Liver (tissue), 8 donors: ENCODE measurements at regions not wholly inside any gene's neighbourhood (a gene's known extent, or its start where the extent isn't known, plus 50 kb on each side); places are given as distances from the start of the nearest gene placed in this dataset.

Experiments
- DNase-seq: peaks from one replicate; pipeline ENCODE4 v3.0.0-alpha.2; 2017; ENCODE audit warnings: low spot score
- H3K27ac ChIP-seq, 2 donors: one replicate each; pipeline ENCODE4 v1.7.0; 2013; ENCODE audit warnings: inconsistent platforms in 2 of 2, low read length in 2 of 2, control low read depth in 1 of 2, low read depth in 1 of 2, mild to moderate bottlenecking in 1 of 2
- H3K27me3 ChIP-seq, 4 donors: one replicate each; pipeline versions ENCODE4 v1.6.1 to v1.7.0; 2013; ENCODE audit warnings: low read length in 3 of 4, inconsistent platforms in 1 of 4, mild to moderate bottlenecking in 1 of 4, moderate library complexity in 1 of 4; ENCODE audit not compliant: control insufficient read depth in 4 of 4, insufficient read depth in 4 of 4
- H3K36me3 ChIP-seq, 4 donors: one replicate each; pipeline versions ENCODE4 v1.6.1 to v1.7.0; 2013; ENCODE audit warnings: low read length in 3 of 4, mild to moderate bottlenecking in 3 of 4, low read depth in 1 of 4, moderate library complexity in 1 of 4; ENCODE audit not compliant: control insufficient read depth in 4 of 4, insufficient read depth in 3 of 4
- H3K4me1 ChIP-seq, 4 donors: one replicate each; pipeline versions ENCODE4 v1.6.1 to v1.7.0; 2013; ENCODE audit warnings: low read length in 3 of 4, mild to moderate bottlenecking in 3 of 4, moderate library complexity in 1 of 4; ENCODE audit not compliant: control insufficient read depth in 4 of 4, insufficient read depth in 4 of 4
- H3K4me3 ChIP-seq, 3 donors: one replicate each; pipeline versions ENCODE4 v1.6.1 to v1.7.0; 2013; ENCODE audit warnings: low read length in 3 of 3, control low read depth in 1 of 3, low read depth in 1 of 3, mild to moderate bottlenecking in 1 of 3
- H3K9ac ChIP-seq, 2 donors: one replicate each; pipeline ENCODE4 v1.7.0; 2013; ENCODE audit warnings: low read length in 2 of 2, mild to moderate bottlenecking in 2 of 2, moderate library complexity in 2 of 2, control low read depth in 1 of 2, low read depth in 1 of 2
- H3K9me3 ChIP-seq, 4 donors: one replicate each; pipeline versions ENCODE4 v1.6.1 to v1.7.0; 2013; ENCODE audit warnings: low read length in 3 of 4; ENCODE audit not compliant: control insufficient read depth in 4 of 4
- EGR1 ChIP-seq, 2 donors: IDR thresholded peaks; 2 replicates each; pipeline ENCODE4 v1.6.1; 2016 to 2018; ENCODE audit warnings: antibody characterized with exemption in 2 of 2, low read depth in 2 of 2
- FOXA1 ChIP-seq: IDR thresholded peaks from 2 replicates; pipeline ENCODE4 v1.6.1; 2016; ENCODE audit warnings: antibody characterized with exemption
- GABPA ChIP-seq, 2 donors: IDR thresholded peaks in 1 of 2; conservative IDR thresholded peaks in 1 of 2; 2 replicates each; pipeline ENCODE4 v1.6.1; 2016; ENCODE audit warnings: antibody characterized with exemption in 2 of 2, mild to moderate bottlenecking in 1 of 2, moderate library complexity in 1 of 2
- HNF4A ChIP-seq, 2 donors: conservative IDR thresholded peaks; 2 replicates each; pipeline ENCODE4 v1.6.1; 2016; ENCODE audit warnings: antibody characterized with exemption in 2 of 2, mild to moderate bottlenecking in 2 of 2
- JUND ChIP-seq, 2 donors: IDR thresholded peaks; 2 replicates each; pipeline ENCODE4 v1.6.1; 2016; ENCODE audit warnings: antibody characterized with exemption in 2 of 2
- NR2F2 ChIP-seq: IDR thresholded peaks from 2 replicates; pipeline ENCODE4 v1.6.1; 2016; ENCODE audit warnings: antibody characterized with exemption
- RAD21 ChIP-seq, 2 donors: IDR thresholded peaks; 2 replicates each; pipeline ENCODE4 v1.6.1; 2016; ENCODE audit warnings: antibody characterized with exemption in 2 of 2, mild to moderate bottlenecking in 2 of 2
- RXRA ChIP-seq, 2 donors: IDR thresholded peaks; 2 replicates each; pipeline ENCODE4 v1.6.1; 2017 to 2018; ENCODE audit warnings: antibody characterized with exemption in 2 of 2, mild to moderate bottlenecking in 1 of 2
- SP1 ChIP-seq: IDR thresholded peaks from 2 replicates; pipeline ENCODE4 v1.6.1; 2018; ENCODE audit warnings: antibody characterized with exemption, mild to moderate bottlenecking
- TAF1 ChIP-seq: conservative IDR thresholded peaks from 2 replicates; pipeline ENCODE4 v1.6.1; 2016; ENCODE audit warnings: antibody characterized with exemption, mild to moderate bottlenecking
- YY1 ChIP-seq: IDR thresholded peaks from 2 replicates; pipeline ENCODE4 v1.6.1; 2016; ENCODE audit warnings: antibody characterized with exemption, mild to moderate bottlenecking
- whole genome bisulfite sequencing: extraction: QIAGEN DNeasy Blood & Tissue Kit; methylation state at CpG from one replicate; pipeline ENCODE4 v1.1.7; 2013; 5-methylcytosine and 5-hydroxymethylcytosine counted together
- TF ChIP-seq, protein P1 (sequence below): IDR thresholded peaks from 2 replicates; pipeline ENCODE4 v1.6.1; 2016; ENCODE audit warnings: antibody characterized with exemption
- TF ChIP-seq, protein P2 (sequence below): IDR thresholded peaks from 2 replicates; pipeline ENCODE4 v1.6.1; 2016; ENCODE audit warnings: antibody characterized with exemption
- TF ChIP-seq, protein P3 (sequence below): IDR thresholded peaks from 2 replicates; pipeline ENCODE4 v1.6.1; 2016; ENCODE audit warnings: antibody characterized with exemption
- TF ChIP-seq, protein P4 (sequence below): fragments of 150-350 bp; IDR thresholded peaks from 2 replicates; pipeline ENCODE4 v1.5.1; 2017; ENCODE audit warnings: improper control_type of control experiment, low read depth, low read length; ENCODE audit not compliant: missing input control
- TF ChIP-seq, protein P5 (sequence below): IDR thresholded peaks from 2 replicates; pipeline ENCODE4 v1.6.1; 2016; ENCODE audit warnings: antibody characterized with exemption, mild to moderate bottlenecking
- donor health status: healthy.
- donor health status: healthy.
- donor health status: healthy.
- donor health status: healthy.
- donor health status: healthy.

DNA sequence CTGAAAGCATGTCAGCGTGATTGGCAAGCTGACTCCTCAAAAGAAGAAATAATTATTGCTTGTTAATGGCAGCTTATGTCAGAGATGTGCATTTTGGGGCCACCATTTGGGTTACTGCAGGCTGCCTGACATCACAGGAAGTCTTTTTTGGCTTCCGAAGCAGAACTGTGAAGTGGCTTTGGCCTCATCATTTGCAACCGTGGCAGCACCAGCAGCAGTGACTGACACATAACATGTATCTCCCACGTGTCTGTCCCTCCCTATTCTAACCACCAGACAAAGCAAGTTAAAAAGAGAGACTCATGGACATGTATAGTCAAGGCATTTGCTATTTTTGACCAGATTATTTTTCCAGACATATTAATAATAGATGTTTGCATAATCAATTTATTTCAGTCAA, 488.7 kb upstream of the ACVR2A start:
- H3K9me3 ChIP-seq: no peaks in the 10 kb centered on the region
- H3K27ac ChIP-seq: no peak overlapping the region
- no peaks in the 10 kb centered on the region for H3K4me1 ChIP-seq
- H3K36me3 ChIP-seq: no peaks in the 10 kb centered on the region
- WGBS: 78% methylated on average over 4 of the region's 4 CpGs
- H3K9ac ChIP-seq: no peak overlapping the region
- TF ChIP-seq RXRA (IDR thresholded peaks at IDR 0.05) (no peak), HNF4A (conservative IDR thresholded peaks at IDR 0.05) (no peak), SP1 (no peak), JUND (IDR thresholded peaks at IDR 0.05) (no peak), YY1 (no peak), TAF1 (no peak), EGR1 (IDR thresholded peaks at IDR 0.05; ENCODE audit: low read depth in 2 of 2) (no peak), RAD21 (IDR thresholded peaks at IDR 0.05) (no peak), NR2F2 (no peak), FOXA1 (no peak), GABPA (IDR thresholded peaks at IDR 0.05 in 1 of 2, conservative IDR thresholded peaks at IDR 0.05 in 1 of 2) (no peak)
- TF ChIP-seq, protein P1, sequence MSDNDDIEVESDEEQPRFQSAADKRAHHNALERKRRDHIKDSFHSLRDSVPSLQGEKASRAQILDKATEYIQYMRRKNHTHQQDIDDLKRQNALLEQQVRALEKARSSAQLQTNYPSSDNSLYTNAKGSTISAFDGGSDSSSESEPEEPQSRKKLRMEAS: no peak
- TF ChIP-seq, protein P2, sequence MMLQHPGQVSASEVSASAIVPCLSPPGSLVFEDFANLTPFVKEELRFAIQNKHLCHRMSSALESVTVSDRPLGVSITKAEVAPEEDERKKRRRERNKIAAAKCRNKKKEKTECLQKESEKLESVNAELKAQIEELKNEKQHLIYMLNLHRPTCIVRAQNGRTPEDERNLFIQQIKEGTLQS: no peak
- TF ChIP-seq, protein P3, sequence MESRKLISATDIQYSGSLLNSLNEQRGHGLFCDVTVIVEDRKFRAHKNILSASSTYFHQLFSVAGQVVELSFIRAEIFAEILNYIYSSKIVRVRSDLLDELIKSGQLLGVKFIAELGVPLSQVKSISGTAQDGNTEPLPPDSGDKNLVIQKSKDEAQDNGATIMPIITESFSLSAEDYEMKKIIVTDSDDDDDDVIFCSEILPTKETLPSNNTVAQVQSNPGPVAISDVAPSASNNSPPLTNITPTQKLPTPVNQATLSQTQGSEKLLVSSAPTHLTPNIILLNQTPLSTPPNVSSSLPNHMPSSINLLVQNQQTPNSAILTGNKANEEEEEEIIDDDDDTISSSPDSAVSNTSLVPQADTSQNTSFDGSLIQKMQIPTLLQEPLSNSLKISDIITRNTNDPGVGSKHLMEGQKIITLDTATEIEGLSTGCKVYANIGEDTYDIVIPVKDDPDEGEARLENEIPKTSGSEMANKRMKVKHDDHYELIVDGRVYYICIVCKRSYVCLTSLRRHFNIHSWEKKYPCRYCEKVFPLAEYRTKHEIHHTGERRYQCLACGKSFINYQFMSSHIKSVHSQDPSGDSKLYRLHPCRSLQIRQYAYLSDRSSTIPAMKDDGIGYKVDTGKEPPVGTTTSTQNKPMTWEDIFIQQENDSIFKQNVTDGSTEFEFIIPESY: no peak
- TF ChIP-seq, protein P4, sequence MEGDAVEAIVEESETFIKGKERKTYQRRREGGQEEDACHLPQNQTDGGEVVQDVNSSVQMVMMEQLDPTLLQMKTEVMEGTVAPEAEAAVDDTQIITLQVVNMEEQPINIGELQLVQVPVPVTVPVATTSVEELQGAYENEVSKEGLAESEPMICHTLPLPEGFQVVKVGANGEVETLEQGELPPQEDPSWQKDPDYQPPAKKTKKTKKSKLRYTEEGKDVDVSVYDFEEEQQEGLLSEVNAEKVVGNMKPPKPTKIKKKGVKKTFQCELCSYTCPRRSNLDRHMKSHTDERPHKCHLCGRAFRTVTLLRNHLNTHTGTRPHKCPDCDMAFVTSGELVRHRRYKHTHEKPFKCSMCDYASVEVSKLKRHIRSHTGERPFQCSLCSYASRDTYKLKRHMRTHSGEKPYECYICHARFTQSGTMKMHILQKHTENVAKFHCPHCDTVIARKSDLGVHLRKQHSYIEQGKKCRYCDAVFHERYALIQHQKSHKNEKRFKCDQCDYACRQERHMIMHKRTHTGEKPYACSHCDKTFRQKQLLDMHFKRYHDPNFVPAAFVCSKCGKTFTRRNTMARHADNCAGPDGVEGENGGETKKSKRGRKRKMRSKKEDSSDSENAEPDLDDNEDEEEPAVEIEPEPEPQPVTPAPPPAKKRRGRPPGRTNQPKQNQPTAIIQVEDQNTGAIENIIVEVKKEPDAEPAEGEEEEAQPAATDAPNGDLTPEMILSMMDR: no peak
- TF ChIP-seq, protein P5, sequence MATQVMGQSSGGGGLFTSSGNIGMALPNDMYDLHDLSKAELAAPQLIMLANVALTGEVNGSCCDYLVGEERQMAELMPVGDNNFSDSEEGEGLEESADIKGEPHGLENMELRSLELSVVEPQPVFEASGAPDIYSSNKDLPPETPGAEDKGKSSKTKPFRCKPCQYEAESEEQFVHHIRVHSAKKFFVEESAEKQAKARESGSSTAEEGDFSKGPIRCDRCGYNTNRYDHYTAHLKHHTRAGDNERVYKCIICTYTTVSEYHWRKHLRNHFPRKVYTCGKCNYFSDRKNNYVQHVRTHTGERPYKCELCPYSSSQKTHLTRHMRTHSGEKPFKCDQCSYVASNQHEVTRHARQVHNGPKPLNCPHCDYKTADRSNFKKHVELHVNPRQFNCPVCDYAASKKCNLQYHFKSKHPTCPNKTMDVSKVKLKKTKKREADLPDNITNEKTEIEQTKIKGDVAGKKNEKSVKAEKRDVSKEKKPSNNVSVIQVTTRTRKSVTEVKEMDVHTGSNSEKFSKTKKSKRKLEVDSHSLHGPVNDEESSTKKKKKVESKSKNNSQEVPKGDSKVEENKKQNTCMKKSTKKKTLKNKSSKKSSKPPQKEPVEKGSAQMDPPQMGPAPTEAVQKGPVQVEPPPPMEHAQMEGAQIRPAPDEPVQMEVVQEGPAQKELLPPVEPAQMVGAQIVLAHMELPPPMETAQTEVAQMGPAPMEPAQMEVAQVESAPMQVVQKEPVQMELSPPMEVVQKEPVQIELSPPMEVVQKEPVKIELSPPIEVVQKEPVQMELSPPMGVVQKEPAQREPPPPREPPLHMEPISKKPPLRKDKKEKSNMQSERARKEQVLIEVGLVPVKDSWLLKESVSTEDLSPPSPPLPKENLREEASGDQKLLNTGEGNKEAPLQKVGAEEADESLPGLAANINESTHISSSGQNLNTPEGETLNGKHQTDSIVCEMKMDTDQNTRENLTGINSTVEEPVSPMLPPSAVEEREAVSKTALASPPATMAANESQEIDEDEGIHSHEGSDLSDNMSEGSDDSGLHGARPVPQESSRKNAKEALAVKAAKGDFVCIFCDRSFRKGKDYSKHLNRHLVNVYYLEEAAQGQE: no peak
- no peaks in the 10 kb centered on the region for H3K27me3 ChIP-seq
- no peak overlapping the region for H3K4me3 ChIP-seq
- no peak for DNase-seq

DNA sequence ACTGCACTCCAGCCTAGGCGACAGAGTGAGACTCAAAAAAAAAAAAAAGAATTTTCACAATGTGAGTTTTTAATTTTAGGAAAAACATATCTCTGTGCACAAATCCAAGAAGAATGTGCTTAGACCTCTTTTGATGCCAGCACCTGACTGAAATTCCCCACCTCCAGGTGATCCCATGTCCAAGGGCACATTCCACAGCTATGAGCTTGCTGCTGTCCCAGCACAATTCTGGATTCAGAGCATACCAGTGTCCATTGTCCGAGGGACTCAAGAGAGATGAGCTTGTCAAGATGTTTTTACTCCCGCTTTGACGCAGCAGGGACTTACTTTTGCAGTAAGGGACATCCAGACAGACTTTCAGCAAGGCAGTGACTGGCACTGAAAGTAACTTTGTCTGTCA, 489.1 kb upstream of the ACVR2A start:
- H3K4me1 ChIP-seq: no peaks in the 10 kb centered on the region
- H3K27me3 ChIP-seq: no peaks in the 10 kb centered on the region
- H3K36me3 ChIP-seq: no peaks in the 10 kb centered on the region
- H3K9ac ChIP-seq: no peak overlapping the region
- no peaks in the 10 kb centered on the region for H3K9me3 ChIP-seq
- no peak for TF ChIP-seq FOXA1
- TF ChIP-seq JUND (IDR thresholded peaks at IDR 0.05): no peak
- no peak overlapping the region for H3K27ac ChIP-seq
- no peak overlapping the region for H3K4me3 ChIP-seq
- 90% methylated on average over 4 of the region's 4 CpGs for WGBS
- no peak for DNase-seq
